Smooth muscle cell (in vitro differentiated cells): ENCODE measurements at regions not wholly inside any gene's neighbourhood (a gene's known extent, or its start where the extent isn't known, plus 50 kb on each side); places are given as distances from the start of the nearest gene placed in this dataset.

ENCODE experiments used
- DNase-seq: peaks from one replicate; lab custom pipeline; 2025; ENCODE audit not compliant: unreplicated experiment; lab: John Stamatoyannopoulos, UW
- H2AFZ ChIP-seq: fragments of 200-600 bp; sonication (generic); 2 replicates; pipeline ENCODE4 v1.6.0; 2016; ENCODE audit warnings: antibody characterized with exemption, low read depth, mild to moderate bottlenecking
- H3F3A ChIP-seq: fragments of 200-600 bp; sonication (generic); 2 replicates; pipeline ENCODE4 v1.6.0; 2017; ENCODE audit warnings: antibody characterized with exemption, low read depth
- H3K27ac ChIP-seq: fragments of 200-600 bp; sonication (generic); 2 replicates; pipeline ENCODE4 v1.5.1; 2016; ENCODE audit warnings: low read depth, mild to moderate bottlenecking
- H3K27me3 ChIP-seq: fragments of 200-600 bp; sonication (generic); 2 replicates; pipeline ENCODE4 v1.6.1; 2016; ENCODE audit warnings: low read depth, mild to moderate bottlenecking
- H3K36me3 ChIP-seq: fragments of 200-600 bp; sonication (generic); 2 replicates; pipeline ENCODE4 v1.5.1; 2016; ENCODE audit warnings: low read depth
- H3K4me1 ChIP-seq: fragments of 200-600 bp; sonication (generic); 2 replicates; pipeline ENCODE4 v1.5.1; 2016; ENCODE audit warnings: low read depth
- H3K4me2 ChIP-seq: fragments of 200-600 bp; sonication (generic); 2 replicates; pipeline ENCODE4 v1.6.0; 2016; ENCODE audit warnings: mild to moderate bottlenecking
- H3K4me3 ChIP-seq: fragments of 200-600 bp; sonication (generic); 2 replicates; pipeline ENCODE4 v1.5.1; 2016; ENCODE audit warnings: mild to moderate bottlenecking
- H3K79me2 ChIP-seq: fragments of 200-600 bp; sonication (generic); 2 replicates; pipeline ENCODE4 v1.6.0; 2016; ENCODE audit warnings: low read depth, mild to moderate bottlenecking
- H3K9ac ChIP-seq: fragments of 200-600 bp; sonication (generic); 2 replicates; pipeline ENCODE4 v1.6.0; 2016; ENCODE audit warnings: low read depth
- H3K9me3 ChIP-seq: fragments of 200-600 bp; sonication (generic); replicated peaks from 2 replicates; pipeline ENCODE4 v1.5.1; 2016; ENCODE audit warnings: low read depth
- H4K20me1 ChIP-seq: fragments of 200-600 bp; sonication (generic); 2 replicates; pipeline ENCODE4 v1.6.0; 2016; ENCODE audit warnings: low read depth
- CTCF ChIP-seq: fragments of 200-600 bp; sonication (generic); IDR thresholded peaks from 2 replicates; pipeline ENCODE4 v1.5.1; 2017; ENCODE audit warnings: borderline replicate concordance, mild to moderate bottlenecking, antibody characterized with exemption; ENCODE audit not compliant: insufficient read depth, poor library complexity, severe bottlenecking
- WGBS: methylation state at CpG from one replicate; pipeline ENCODE4 v1.1.7; 2016; ENCODE audit warnings: low lambda C conversion rate; 5-methylcytosine and 5-hydroxymethylcytosine counted together

GRCh38 chr12:116372815-116373214, 95.3 kb upstream of the MED13L start:
- H3K4me2 ChIP-seq = no peak overlapping the region
- H3K4me3 ChIP-seq = no peak overlapping the region
- H3K27me3 ChIP-seq = no peaks in the 10 kb centered on the region
- no peaks in the 10 kb centered on the region for H3K36me3 ChIP-seq
- H4K20me1 ChIP-seq = no peaks in the 10 kb centered on the region
- no peaks in the 10 kb centered on the region for H3K9me3 ChIP-seq
- no peak overlapping the region for H3K27ac ChIP-seq
- TF ChIP-seq CTCF = no peak
- no peak overlapping the region for H2AFZ ChIP-seq
- peaks cover 18% of the 10 kb centered on the region for H3F3A ChIP-seq
- WGBS = 87% methylated on average over 6 of the region's 6 CpGs
- H3K79me2 ChIP-seq = no peaks in the 10 kb centered on the region
- H3K9ac ChIP-seq = no peak overlapping the region
- H3K4me1 ChIP-seq = peaks cover 4% of the 10 kb centered on the region
- DNase-seq = no peak

GRCh38 chr12:116373572-116374206, 96.2 kb upstream of the MED13L start:
- H3K4me2 ChIP-seq = no peak overlapping the region
- H4K20me1 ChIP-seq = no peaks in the 10 kb centered on the region
- H3K36me3 ChIP-seq = no peaks in the 10 kb centered on the region
- no peak overlapping the region for H3K27ac ChIP-seq
- H3K27me3 ChIP-seq = no peaks in the 10 kb centered on the region
- WGBS = 85% methylated on average over 12 of the region's 12 CpGs
- H3F3A ChIP-seq = peaks cover 16% of the 10 kb centered on the region
- no peak overlapping the region for H2AFZ ChIP-seq
- H3K4me1 ChIP-seq = peaks cover 4% of the 10 kb centered on the region
- H3K4me3 ChIP-seq = no peak overlapping the region
- no peak for TF ChIP-seq CTCF
- H3K9ac ChIP-seq = no peak overlapping the region
- no peak for DNase-seq
- H3K79me2 ChIP-seq = no peaks in the 10 kb centered on the region
- no peaks in the 10 kb centered on the region for H3K9me3 ChIP-seq

GRCh38 chr12:116374207-116374606, 96.7 kb upstream of the MED13L start:
- Histone ChIP-seq H3K9ac (no peak overlapping the region), H3K4me1 (peaks cover 4% of the 10 kb centered on the region), H3K27me3 (no peaks in the 10 kb centered on the region), H3F3A (peaks cover 13% of the 10 kb centered on the region), H3K4me2 (no peak overlapping the region), H3K27ac (no peak overlapping the region), H2AFZ (no peak overlapping the region), H3K36me3 (no peaks in the 10 kb centered on the region), H3K9me3 (no peaks in the 10 kb centered on the region), H3K4me3 (no peak overlapping the region), H4K20me1 (no peaks in the 10 kb centered on the region), H3K79me2 (no peaks in the 10 kb centered on the region)
- no peak for TF ChIP-seq CTCF
- WGBS = 82% methylated on average over 3 of the region's 3 CpGs
- no peak for DNase-seq

- H2AFZ ChIP-seq = no peak overlapping the region
- H3K79me2 ChIP-seq = no peaks in the 10 kb centered on the region
- no peak for DNase-seq
- H3K27me3 ChIP-seq = no peaks in the 10 kb centered on the region
- H3K4me3 ChIP-seq = no peak overlapping the region
- 86% methylated on average over 9 of the region's 9 CpGs for whole genome bisulfite sequencing
- no peak overlapping the region for H3K4me2 ChIP-seq
- H3K9me3 ChIP-seq = no peaks in the 10 kb centered on the region
- H3K36me3 ChIP-seq = no peaks in the 10 kb centered on the region
- H3K9ac ChIP-seq = no peak overlapping the region
- H3F3A ChIP-seq = peaks cover 13% of the 10 kb centered on the region
- no peak for TF ChIP-seq CTCF
- no peaks in the 10 kb centered on the region for H4K20me1 ChIP-seq
- peaks cover 4% of the 10 kb centered on the region for H3K4me1 ChIP-seq
- H3K27ac ChIP-seq = no peak overlapping the region
Measured at GRCh38 chr12:116375278-116375842, 97.9 kb upstream of the MED13L start.
